Hindlimb muscle (tissue), 1 donor: ENCODE measurements at regions not wholly inside any gene's neighbourhood (a gene's known extent, or its start where the extent isn't known, plus 50 kb on each side); places are given as distances from the start of the nearest gene placed in this dataset.

Experiments used
- DNase-seq: peaks from one replicate; pipeline ENCODE4 v3.0.0-alpha.2; 2013

GRCh38 chr21:40990366-40990765 is 143.4 kb upstream of the DSCAM start:
- DNase-seq = no peak

GRCh38 chr21:40997831-40998230 is 150.9 kb upstream of the DSCAM start:
- DNase-seq = no peak

GRCh38 chr21:41000838-41001237 is 153.9 kb upstream of the DSCAM start:
- DNase-seq = no peak

GRCh38 chr21:41006636-41007035 is 159.7 kb upstream of the DSCAM start:
- no peak for DNase-seq

- no peak for DNase-seq
Measured at GRCh38 chr21:41008351-41008750, 159.6 kb upstream of the BACE2 start.

- no peak for DNase-seq
Measured at GRCh38 chr21:41008974-41009373, 159.0 kb upstream of the BACE2 start.

GRCh38 chr21:41009398-41010100 is 158.4 kb upstream of the BACE2 start:
- DNase-seq = peak; percentile 31

- DNase-seq = peak; percentile 36
Measured at GRCh38 chr21:41010101-41010435, 157.9 kb upstream of the BACE2 start.

- DNase-seq = peak; percentile 78
Measured at GRCh38 chr21:41011098-41011731, 156.7 kb upstream of the BACE2 start.

- DNase-seq = peak; percentile 75
Measured at GRCh38 chr21:41011951-41012366, 156.0 kb upstream of the BACE2 start.

GRCh38 chr21:41012425-41012824 is 155.5 kb upstream of the BACE2 start:
- no peak for DNase-seq

- no peak for DNase-seq
Measured at GRCh38 chr21:41016472-41016871, 151.5 kb upstream of the BACE2 start.

- peak; percentile 31 for DNase-seq
Measured at GRCh38 chr21:41018431-41018830, 149.5 kb upstream of the BACE2 start.

GRCh38 chr21:41023936-41024335 is 144.0 kb upstream of the BACE2 start:
- no peak for DNase-seq

GRCh38 chr21:41024341-41024740 is 143.6 kb upstream of the BACE2 start:
- no peak for DNase-seq

GRCh38 chr21:41024746-41025254 is 143.2 kb upstream of the BACE2 start:
- DNase-seq = peak; percentile 72

GRCh38 chr21:41029571-41029970 is 138.4 kb upstream of the BACE2 start:
- no peak for DNase-seq

- no peak for DNase-seq
Measured at GRCh38 chr21:41031701-41032220, 136.2 kb upstream of the BACE2 start.

GRCh38 chr21:41032541-41032940 is 135.4 kb upstream of the BACE2 start:
- no peak for DNase-seq

GRCh38 chr21:41037212-41037611 is 130.7 kb upstream of the BACE2 start:
- DNase-seq = no peak

GRCh38 chr21:41037936-41038335 is 130.0 kb upstream of the BACE2 start:
- DNase-seq = no peak

GRCh38 chr21:41043014-41043413 is 124.9 kb upstream of the BACE2 start:
- no peak for DNase-seq

- no peak for DNase-seq
Measured at GRCh38 chr21:41045534-41046268, 122.3 kb upstream of the BACE2 start.
